GM13977 (cell line): ENCODE measurements at regions not wholly inside any gene's neighbourhood (a gene's known extent, or its start where the extent isn't known, plus 50 kb on each side); places are given as distances from the start of the nearest gene placed in this dataset.

Source experiments
- DNase-seq: peaks from one replicate; pipeline ENCODE4 v3.0.0; 2012; ENCODE audit warnings: low spot score
- in situ Hi-C: fragments of 300-500 bp; cut with MboI; formaldehyde crosslinking; loops from one replicate; pipeline ENCODE4 v1.12.0; 2022; ENCODE audit warnings: low sequenced_read_pairs, low pct_unique_long_range_greater_than_20kb, mixed read lengths, inconsistent platforms; ENCODE audit not compliant: unreplicated experiment
- TF ChIP-seq, protein P1 (sequence below): IDR thresholded peaks from 2 replicates; pipeline ENCODE4 v1.5.1; 2012; ENCODE audit warnings: mild to moderate bottlenecking, control low read depth; ENCODE audit not compliant: insufficient read depth; ENCODE audit errors: extremely low read depth, missing control alignments

DNA sequence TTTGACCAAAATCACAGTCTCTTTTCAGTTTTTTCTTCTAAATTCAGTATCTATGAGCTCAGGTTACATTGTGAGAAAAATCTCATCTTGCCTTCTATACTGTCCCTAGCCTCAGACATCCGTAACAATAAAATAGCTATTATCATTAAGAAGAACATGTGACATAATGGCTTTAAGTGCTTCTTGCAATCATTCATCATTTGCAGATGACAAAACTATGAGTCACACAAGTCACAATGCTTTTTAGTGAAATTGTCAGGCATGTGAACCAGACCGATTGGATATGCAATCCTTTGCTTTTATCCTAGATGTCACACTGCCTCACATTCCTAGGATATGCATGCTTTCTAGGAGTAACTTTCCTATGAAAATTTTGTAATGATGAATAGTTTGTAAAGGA lies 313.1 kb downstream of the SLC6A15 start:
- TF ChIP-seq, protein P1, sequence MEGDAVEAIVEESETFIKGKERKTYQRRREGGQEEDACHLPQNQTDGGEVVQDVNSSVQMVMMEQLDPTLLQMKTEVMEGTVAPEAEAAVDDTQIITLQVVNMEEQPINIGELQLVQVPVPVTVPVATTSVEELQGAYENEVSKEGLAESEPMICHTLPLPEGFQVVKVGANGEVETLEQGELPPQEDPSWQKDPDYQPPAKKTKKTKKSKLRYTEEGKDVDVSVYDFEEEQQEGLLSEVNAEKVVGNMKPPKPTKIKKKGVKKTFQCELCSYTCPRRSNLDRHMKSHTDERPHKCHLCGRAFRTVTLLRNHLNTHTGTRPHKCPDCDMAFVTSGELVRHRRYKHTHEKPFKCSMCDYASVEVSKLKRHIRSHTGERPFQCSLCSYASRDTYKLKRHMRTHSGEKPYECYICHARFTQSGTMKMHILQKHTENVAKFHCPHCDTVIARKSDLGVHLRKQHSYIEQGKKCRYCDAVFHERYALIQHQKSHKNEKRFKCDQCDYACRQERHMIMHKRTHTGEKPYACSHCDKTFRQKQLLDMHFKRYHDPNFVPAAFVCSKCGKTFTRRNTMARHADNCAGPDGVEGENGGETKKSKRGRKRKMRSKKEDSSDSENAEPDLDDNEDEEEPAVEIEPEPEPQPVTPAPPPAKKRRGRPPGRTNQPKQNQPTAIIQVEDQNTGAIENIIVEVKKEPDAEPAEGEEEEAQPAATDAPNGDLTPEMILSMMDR: no peak
- DNase-seq: no peak
- in situ Hi-C loops: no loop called here

DNA sequence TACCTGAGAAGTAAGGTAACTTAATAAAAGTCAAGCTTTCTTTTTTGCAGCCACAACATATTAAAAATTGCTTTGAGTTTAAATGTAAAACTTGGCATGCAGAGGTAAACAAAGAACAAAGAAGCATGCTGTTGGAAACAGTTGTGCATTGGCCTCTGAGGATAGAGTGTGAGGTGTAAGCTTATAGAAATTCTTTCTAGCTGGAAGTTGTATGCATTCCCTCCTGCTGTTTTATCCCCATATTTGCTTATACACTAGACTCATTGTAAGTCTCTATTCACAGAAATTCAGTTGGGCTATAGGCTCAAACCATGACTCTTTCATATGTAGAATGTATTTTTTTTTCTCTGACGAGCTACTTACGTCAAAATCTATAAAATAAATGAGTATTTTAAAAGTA lies 316.3 kb downstream of the SLC6A15 start:
- TF ChIP-seq, protein P1: no peak
- no peak for DNase-seq

DNA sequence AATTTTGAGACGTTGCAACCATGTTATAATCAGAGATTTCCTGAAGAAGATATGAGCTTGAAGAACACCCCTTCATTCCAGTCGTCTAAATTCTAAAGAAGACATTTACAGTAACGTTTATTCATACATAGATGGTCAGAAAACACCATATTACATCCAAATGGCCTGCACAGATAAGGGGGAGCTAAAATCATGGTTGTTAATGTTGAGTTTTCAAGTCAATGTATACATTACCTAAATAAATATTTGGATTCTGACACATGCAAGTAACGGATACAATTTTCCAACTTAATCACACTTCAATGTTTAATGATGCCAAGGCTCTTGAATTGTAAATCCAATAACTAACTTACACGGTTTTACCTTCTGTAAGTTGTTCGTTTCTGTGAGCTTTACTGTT lies 318.4 kb downstream of the SLC6A15 start:
- DNase-seq: no peak
- TF ChIP-seq, protein P1: no peak
- in situ Hi-C loops: no loop called here

More for the DNA sequence above, 316.3 kb downstream of the SLC6A15 start:
- in situ Hi-C loops: no loop called here

DNA sequence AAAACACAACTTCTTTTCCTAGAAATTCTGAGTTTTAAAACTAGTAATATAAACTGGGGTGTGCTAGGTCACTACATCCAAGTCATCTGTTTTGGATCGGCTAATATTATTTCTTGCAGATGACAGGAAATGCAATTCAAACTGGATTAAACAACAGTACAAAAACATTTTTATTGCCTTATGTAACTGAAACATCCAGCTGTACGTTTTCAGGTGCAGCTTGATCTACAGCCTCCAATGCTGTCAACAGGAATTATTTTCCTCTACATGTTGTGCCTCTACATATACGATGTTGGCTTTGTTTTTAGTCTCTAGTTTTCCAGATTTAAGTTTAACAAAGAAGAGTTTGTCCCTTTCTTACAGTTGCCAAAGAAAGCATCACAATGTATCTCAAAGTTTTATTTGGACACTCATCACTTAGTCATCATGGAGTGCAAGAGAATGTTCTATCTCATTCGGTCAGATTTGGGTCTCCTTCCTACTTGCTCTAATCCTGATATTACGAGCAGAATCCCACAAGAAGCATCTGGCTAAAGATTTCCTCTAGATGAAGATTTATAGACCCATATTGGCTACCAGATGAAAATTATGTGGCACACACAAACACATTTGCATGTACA lies 326.7 kb downstream of the SLC6A15 start:
- TF ChIP-seq, protein P1: no peak
- DNase-seq: no peak
- in situ Hi-C loops: no loop called here

DNA sequence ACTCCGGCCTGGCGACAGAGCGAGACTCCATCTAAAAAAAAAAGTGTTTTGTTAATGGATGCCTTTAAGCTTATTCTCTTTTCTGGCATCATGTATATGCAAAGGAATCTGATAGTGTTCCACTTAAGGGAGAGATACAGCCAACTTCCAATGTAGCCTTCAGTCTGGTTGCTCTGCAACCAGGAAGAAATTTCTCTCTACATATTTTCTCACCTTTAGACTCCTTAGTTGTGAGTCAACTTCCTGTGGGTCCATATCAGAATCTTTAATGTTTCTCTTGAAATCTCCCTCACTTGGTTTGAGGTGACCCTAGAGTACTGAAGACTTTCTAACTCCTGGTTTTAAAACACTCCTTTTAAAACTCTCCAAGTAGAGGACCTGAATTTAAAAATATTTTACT lies 340.4 kb downstream of the SLC6A15 start:
- TF ChIP-seq, protein P1: no peak
- in situ Hi-C loops: no loop called here
- DNase-seq: no peak

DNA sequence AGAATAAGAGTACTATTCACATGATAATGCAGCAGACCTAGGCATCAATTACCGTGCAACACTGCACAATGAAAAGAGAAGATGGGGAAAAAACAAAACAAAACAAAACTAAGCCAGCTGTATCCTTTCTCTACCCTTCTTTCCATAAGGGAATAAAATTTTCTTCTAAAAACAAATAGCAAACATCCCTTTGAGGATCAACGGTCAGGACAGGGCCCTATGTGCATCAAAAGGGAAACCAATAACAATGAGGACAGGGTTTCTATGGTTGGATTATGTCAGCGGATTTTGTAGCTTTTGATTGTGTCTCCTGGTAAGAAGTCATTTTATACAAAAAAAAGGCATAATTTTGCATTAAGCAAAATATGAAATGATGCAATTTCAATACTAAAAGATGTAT lies 350.3 kb downstream of the SLC6A15 start:
- TF ChIP-seq, protein P1: no peak
- DNase-seq: no peak
- in situ Hi-C loops: no loop called here

DNA sequence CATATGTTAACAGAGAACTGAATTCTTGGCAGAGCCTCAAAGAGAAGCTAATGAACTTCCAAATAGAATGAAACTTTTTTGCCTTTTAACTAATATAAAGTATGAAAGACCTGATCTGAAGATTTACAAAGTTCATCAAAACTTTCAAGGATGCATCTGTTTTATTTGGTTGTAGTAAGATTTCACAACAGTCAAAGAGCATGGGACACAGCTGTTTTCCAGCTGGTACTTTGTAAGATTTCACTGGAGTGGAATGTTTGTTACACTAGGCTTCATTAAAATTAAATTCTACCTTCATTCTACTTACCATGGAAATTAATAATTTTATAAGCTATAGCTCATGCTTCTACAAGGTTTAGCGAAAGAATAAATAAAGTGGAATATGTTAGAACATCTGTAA lies 351.2 kb downstream of the SLC6A15 start:
- DNase-seq: no peak
- TF ChIP-seq, protein P1: no peak
- in situ Hi-C loops: no loop called here
